ENCODE measurements at regions not wholly inside any gene's neighbourhood (a gene's known extent, or its start where the extent isn't known, plus 50 kb on each side); places are given as distances from the start of the nearest gene placed in this dataset.
"Not testable (repeated sequence)": the region's sequence is repeated elsewhere in the genome, so short reads cannot be mapped to it uniquely, and the experiment has no call there.

DNA sequence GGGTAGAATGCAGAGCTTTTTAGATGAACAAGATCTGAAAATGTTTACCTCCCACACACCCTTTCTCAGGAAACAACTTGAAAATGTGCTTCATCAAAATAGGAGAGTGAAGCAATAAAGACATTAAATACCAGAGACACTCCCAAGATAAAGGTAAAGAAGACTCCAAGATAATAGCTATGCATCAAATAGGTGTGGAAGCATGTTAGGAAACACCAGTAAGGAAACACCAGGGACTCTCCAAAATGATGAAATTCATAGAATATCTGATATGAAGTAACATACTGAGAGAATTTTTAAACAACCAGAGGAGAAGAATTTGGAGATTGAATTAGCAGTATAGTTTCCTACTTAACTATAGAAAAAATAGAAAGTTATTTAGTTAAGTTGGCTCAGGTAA is 57.0 kb downstream of the OR10A6 start:
- DNase-seq (ENCODE audit: low read depth in 2 of 2) = no peak

DNA sequence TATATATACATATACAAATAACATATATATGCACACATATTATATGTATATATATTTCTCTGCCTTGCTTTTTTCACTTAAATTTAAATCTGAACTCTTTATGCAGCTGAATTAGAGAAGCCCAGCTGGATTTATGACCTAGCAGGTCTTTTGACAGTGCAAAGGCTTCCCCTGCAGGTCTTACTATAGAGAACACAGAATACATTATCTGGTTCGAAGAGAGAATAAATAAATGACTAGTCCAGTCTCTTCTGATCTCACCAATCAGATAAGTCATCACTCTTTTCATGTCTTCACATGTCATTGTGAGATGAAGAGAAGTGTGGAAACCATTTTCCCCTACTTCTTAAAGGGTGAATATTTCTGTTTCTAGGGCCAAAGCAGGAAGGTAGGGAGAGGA is 58.2 kb downstream of the OR10A6 start:
- DNase-seq (ENCODE audit: low read depth in 2 of 2) = no peak

DNA sequence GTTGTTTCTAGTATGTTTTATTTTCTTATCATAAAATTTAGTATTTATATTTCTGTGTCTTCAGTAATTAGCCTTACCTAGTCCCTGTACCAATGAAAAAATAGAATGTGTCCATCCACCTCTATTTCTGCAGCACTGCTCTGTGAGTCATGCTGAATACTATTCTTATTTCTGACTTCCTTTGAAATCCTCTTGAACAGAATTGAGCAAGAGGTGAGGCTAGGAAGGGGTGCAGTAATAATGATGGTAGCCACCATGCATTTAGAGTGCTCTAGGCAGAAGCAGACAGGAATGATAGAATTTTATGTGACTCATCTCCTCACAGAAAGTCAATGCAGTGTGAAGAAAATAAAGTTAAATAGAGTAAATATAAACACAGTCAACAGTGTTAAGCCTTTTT is 60.0 kb downstream of the OR10A6 start:
- DNase-seq (ENCODE audit: low read depth in 2 of 2) = no peak

DNA sequence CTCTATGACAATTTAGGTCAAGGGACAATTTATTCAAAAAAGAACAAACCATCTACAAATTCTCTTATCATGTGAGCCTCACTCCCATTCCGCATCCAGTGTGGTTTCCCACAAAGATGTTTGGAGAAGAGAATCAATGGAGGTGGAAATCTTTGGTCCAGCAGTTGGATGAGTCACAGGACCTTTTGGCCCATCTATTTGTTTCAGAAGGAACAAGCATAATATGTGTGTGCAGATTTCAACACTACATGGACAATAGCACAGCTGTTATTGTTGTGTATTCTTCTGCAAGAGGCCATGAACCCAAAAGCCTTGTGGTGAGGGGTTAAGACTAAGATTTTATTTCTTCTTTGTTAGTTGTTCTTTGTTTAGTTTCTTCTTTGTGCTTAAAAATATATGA is 61.6 kb downstream of the OR10A6 start:
- peak in 1 of 2 donors; percentile 59 for DNase-seq (ENCODE audit: low read depth in 2 of 2)

DNA sequence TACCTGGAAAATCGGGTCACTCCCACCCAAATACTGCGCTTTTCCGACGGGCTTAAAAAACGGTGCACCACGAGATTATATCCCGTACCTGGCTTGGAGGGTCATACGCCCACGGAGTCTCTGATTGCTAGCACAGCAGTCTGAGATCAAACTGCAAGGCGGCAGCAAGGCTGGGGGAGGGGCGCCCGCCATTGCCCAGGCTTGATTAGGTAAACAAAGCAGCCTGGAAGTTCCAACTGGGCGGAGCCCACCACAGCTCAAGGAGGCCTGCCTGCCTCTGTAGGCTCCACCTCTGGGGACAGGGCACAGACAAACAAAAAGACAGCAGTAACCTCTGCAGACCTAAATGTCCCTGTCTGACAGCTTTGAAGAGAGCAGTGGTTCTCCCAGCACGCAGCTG is 64.5 kb upstream of the OR5P2 start:
- DNase-seq (ENCODE audit: low read depth in 2 of 2) = not testable (repeated sequence)

DNA sequence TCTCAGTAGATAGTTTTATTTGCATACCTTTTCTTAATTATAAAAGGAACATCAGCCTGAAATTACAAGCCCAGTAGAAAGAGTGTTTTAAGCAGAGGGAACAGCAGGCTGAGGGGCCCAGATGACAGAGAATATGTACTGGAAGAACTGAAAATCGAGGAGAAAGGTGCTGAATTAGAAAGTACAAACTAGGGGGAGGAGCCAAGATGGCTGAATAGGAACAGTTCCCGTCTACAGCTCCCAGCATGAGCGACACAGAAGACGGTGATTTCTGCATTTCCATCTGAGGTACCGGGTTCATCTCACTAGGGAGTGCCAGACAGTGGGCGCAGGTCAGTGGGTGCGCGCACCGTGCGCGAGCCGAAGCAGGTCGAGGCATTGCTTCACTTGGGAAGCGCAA is 64.1 kb upstream of the OR5P2 start:
- DNase-seq (ENCODE audit: low read depth in 2 of 2) = not testable (repeated sequence)

DNA sequence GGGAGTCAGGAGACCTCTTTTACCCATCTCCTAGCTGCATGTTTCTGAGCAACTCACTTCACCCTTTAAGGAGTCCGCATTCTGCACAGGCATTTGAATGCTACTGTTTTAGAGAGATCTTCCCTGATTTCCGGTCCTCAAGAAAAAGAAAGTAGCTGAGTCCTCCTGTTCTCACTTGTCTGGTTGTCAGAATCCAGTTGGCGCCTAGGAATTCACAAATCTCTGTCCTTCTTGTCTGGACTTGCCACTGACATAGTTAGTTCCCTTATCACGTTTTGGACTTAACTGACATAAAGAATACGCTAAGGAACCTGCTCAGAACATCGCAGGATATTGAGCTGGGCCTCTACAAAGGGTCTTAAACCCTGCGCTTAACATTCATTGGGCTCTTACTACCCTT is 61.3 kb upstream of the OR5P2 start:
- no peak for DNase-seq (ENCODE audit: low read depth in 2 of 2)

DNA sequence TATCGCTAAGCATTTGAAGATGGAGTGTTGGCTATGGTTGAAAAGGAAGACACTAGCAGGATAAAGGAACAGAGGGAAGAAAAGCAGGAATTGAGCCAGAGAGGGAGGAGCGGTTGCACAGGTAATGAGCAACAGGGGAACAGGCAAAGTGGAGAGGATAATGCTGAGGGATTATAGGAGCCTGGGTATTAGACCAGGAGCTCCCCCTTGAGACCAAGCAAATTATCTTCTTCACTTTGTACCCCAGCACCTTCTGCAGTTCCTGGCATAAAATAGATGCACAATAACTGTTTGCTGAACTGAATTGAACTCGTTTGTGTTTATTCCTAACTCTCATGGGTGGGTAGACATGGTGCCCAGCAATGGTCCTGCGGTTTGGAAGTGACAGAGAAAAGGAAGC is 54.6 kb upstream of the OR5P2 start:
- DNase-seq (ENCODE audit: low read depth in 2 of 2) = no peak

DNA sequence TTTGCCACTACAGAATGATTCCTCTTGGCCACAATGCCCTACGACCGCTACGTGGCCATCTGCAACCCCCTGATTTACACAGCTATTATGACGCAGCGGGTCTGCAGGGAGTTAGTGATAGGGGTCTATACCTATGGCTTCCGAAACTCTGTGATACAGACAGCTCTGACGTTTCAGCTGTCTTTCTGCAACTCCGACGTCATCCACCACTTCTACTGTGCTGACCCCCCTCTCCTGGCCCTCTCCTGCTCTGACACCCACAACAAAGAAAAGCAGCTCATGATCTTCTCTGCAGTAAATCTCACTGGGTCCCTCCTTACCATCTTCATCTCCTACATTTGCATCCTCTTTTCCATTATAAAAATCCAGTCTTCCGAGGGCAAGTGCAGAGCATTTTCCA is 52.3 kb upstream of the OR5P2 start:
- DNase-seq (ENCODE audit: low read depth in 2 of 2) = no peak
